ENCODE measurements at regions not wholly inside any gene's neighbourhood (a gene's known extent, or its start where the extent isn't known, plus 50 kb on each side); places are given as distances from the start of the nearest gene placed in this dataset.

GRCh38 chr3:159455741-159456181 is 532.9 kb upstream of the IL12A start:
- no peak for DNase-seq

GRCh38 chr3:159458010-159458409 is 530.6 kb upstream of the IL12A start:
- intact Hi-C loops (cut with DNase I): no loop called here
- Histone ChIP-seq H3K9me3 (no peaks in the 10 kb centered on the region), H3K27ac (no peak overlapping the region), H3K36me3 (no peaks in the 10 kb centered on the region), H3K27me3 (no peaks in the 10 kb centered on the region), H3K4me1 (no peaks in the 10 kb centered on the region), H3K4me3 (no peak overlapping the region)
- DNase-seq: no peak
- WGBS, 2 donors: 14 to 53% methylated on average over 2 of the region's 2 CpGs
- no peak for TF ChIP-seq POLR2A (IDR thresholded peaks at IDR 0.05)
- TF ChIP-seq, protein P1, sequence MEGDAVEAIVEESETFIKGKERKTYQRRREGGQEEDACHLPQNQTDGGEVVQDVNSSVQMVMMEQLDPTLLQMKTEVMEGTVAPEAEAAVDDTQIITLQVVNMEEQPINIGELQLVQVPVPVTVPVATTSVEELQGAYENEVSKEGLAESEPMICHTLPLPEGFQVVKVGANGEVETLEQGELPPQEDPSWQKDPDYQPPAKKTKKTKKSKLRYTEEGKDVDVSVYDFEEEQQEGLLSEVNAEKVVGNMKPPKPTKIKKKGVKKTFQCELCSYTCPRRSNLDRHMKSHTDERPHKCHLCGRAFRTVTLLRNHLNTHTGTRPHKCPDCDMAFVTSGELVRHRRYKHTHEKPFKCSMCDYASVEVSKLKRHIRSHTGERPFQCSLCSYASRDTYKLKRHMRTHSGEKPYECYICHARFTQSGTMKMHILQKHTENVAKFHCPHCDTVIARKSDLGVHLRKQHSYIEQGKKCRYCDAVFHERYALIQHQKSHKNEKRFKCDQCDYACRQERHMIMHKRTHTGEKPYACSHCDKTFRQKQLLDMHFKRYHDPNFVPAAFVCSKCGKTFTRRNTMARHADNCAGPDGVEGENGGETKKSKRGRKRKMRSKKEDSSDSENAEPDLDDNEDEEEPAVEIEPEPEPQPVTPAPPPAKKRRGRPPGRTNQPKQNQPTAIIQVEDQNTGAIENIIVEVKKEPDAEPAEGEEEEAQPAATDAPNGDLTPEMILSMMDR (IDR thresholded peaks at IDR 0.05): no peak
- no peak for TF ChIP-seq EP300 (IDR thresholded peaks at IDR 0.05)
- TF ChIP-seq POLR2AphosphoS5 (IDR thresholded peaks at IDR 0.05): no peak

More at GRCh38 chr3:159455741-159456181, 532.9 kb upstream of the IL12A start:
- no peaks in the 10 kb centered on the region for H3K27me3 ChIP-seq
- no peaks in the 10 kb centered on the region for H3K36me3 ChIP-seq
- no peaks in the 10 kb centered on the region for H3K9me3 ChIP-seq
- intact Hi-C loops (cut with DNase I): no loop called here
- H3K4me3 ChIP-seq: no peak overlapping the region
- TF ChIP-seq EP300 (IDR thresholded peaks at IDR 0.05): no peak
- WGBS, 2 donors: 84 to 88% methylated on average over 5 of the region's 5 CpGs
- H3K27ac ChIP-seq: no peak overlapping the region
- no peaks in the 10 kb centered on the region for H3K4me1 ChIP-seq

GRCh38 chr3:159458982-159459381 is 529.7 kb upstream of the IL12A start:
- DNase-seq: no peak
- WGBS, 2 donors: 48 to 69% methylated on average over 2 of the region's 2 CpGs
- TF ChIP-seq POLR2AphosphoS5 (IDR thresholded peaks at IDR 0.05): no peak
- TF ChIP-seq, protein P1 (IDR thresholded peaks at IDR 0.05): no peak
- no peak for TF ChIP-seq EP300 (IDR thresholded peaks at IDR 0.05)
- TF ChIP-seq POLR2A (IDR thresholded peaks at IDR 0.05): no peak

DNA sequence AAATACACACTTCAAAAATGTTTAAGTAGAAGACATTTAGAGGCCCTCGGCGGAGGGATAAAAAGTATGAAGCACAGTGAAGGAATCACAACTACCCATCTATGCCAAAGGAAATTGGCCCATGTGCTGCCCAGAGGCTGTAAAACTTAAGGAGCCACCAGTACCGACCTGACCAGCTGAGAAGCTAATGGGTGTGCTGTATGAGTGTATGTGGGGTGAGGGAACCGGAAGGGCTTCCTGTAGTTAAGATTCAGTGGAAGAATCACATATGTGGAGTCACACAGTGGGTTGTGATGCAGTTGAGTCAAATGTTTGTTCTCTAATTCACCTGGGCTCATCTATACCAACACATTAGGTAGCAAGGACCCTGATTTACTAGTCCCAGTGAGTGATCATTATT is 516.0 kb upstream of the IL12A start:
- Histone ChIP-seq H3K4me3 (no peak overlapping the region), H3K4me1 (no peaks in the 10 kb centered on the region), H3K27ac (no peak overlapping the region), H3K27me3 (no peaks in the 10 kb centered on the region), H3K36me3 (no peaks in the 10 kb centered on the region), H3K9me3 (no peaks in the 10 kb centered on the region)
- DNase-seq: no peak
- intact Hi-C loops (cut with DNase I): no loop called here
- no peak for TF ChIP-seq EP300 (IDR thresholded peaks at IDR 0.05)
- TF ChIP-seq, protein P1 (IDR thresholded peaks at IDR 0.05): no peak
- no peak for TF ChIP-seq POLR2A (IDR thresholded peaks at IDR 0.05)
- TF ChIP-seq POLR2AphosphoS5 (IDR thresholded peaks at IDR 0.05): no peak
- WGBS, 2 donors: 64 to 70% methylated on average over 4 of the region's 4 CpGs

More at GRCh38 chr3:159458982-159459381, 529.7 kb upstream of the IL12A start:
- intact Hi-C loops (cut with DNase I): no loop called here
- Histone ChIP-seq H3K27me3 (no peaks in the 10 kb centered on the region), H3K36me3 (no peaks in the 10 kb centered on the region), H3K9me3 (no peaks in the 10 kb centered on the region), H3K4me1 (no peaks in the 10 kb centered on the region), H3K27ac (no peak overlapping the region), H3K4me3 (no peak overlapping the region)

GRCh38 chr3:159473206-159473605 is 515.4 kb upstream of the IL12A start:
- TF ChIP-seq, protein P1 (IDR thresholded peaks at IDR 0.05): no peak
- no peak for TF ChIP-seq POLR2A (IDR thresholded peaks at IDR 0.05)
- TF ChIP-seq EP300 (IDR thresholded peaks at IDR 0.05): no peak
- TF ChIP-seq POLR2AphosphoS5 (IDR thresholded peaks at IDR 0.05): no peak
- no peak for DNase-seq
- Histone ChIP-seq H3K4me1 (no peaks in the 10 kb centered on the region), H3K27me3 (no peaks in the 10 kb centered on the region), H3K4me3 (no peak overlapping the region), H3K36me3 (no peaks in the 10 kb centered on the region), H3K9me3 (no peaks in the 10 kb centered on the region), H3K27ac (no peak overlapping the region)
- 86 to 89% methylated on average over 1 of the region's 1 CpG for WGBS, 2 donors
- intact Hi-C loops (cut with DNase I): no loop called here
